Endothelial cell of umbilical vein (primary cell): ENCODE measurements at regions not wholly inside any gene's neighbourhood (a gene's known extent, or its start where the extent isn't known, plus 50 kb on each side); places are given as distances from the start of the nearest gene placed in this dataset.

ENCODE experiments used
- CTCF ChIP-seq, 2 donors: IDR thresholded peaks; 1 replicate in 1 of 2; 2 replicates in 1 of 2; pipeline ENCODE4 v1.5.1; 2011; ENCODE audit warnings: low read length in 2 of 2, mild to moderate bottlenecking in 2 of 2, moderate library complexity in 2 of 2, control low read depth in 1 of 2, inconsistent platforms in 1 of 2, low read depth in 1 of 2; ENCODE audit not compliant: insufficient read depth in 1 of 2; ENCODE audit errors: extremely low read depth in 1 of 2
- EZH2 ChIP-seq: IDR thresholded peaks from 2 replicates; pipeline ENCODE4 v1.6.1; 2012; ENCODE audit warnings: borderline replicate concordance, low read depth, mild to moderate bottlenecking, moderate library complexity, low read length, inconsistent platforms; ENCODE audit not compliant: severe bottlenecking
- GATA2 ChIP-seq: IDR thresholded peaks from 2 replicates; pipeline ENCODE4 v1.7.0; 2011; ENCODE audit warnings: low read depth, mild to moderate bottlenecking, moderate library complexity, mixed read lengths, low read length; ENCODE audit not compliant: insufficient read length, insufficient read depth
- MAX ChIP-seq: IDR thresholded peaks from 2 replicates; pipeline ENCODE4 v1.6.1; 2011; ENCODE audit not compliant: insufficient read depth, insufficient read length
- POLR2A ChIP-seq: IDR thresholded peaks from 2 replicates; pipeline ENCODE4 v1.6.1; 2012; ENCODE audit warnings: low read depth, mild to moderate bottlenecking, control low read depth, low read length
- POLR2AphosphoS5 ChIP-seq: IDR thresholded peaks from 2 replicates; pipeline ENCODE4 v1.6.1; 2012; ENCODE audit warnings: low read depth, mild to moderate bottlenecking, control low read depth, low read length, moderate library complexity; ENCODE audit not compliant: insufficient read depth

GRCh38 chr1:228884196-228884595 is 148.9 kb downstream of the RHOU start:
- TF ChIP-seq CTCF (IDR thresholded peaks at IDR 0.05; ENCODE audit: extremely low read depth in 1 of 2, insufficient read depth in 1 of 2, low read depth in 1 of 2, low read length in 2 of 2): no peak
- TF ChIP-seq EZH2: no peak
- TF ChIP-seq POLR2A: no peak
- no peak for TF ChIP-seq GATA2
- TF ChIP-seq POLR2AphosphoS5: no peak
- TF ChIP-seq MAX: no peak
